Activated naive CD8-positive, alpha-beta T cell treated with anti-CD3 and anti-CD28 coated beads, Interleukin-2, amount 10 ng/mL, durations not matched to agents 7 days and 5 days (primary cell): ENCODE measurements at regions not wholly inside any gene's neighbourhood (a gene's known extent, or its start where the extent isn't known, plus 50 kb on each side); places are given as distances from the start of the nearest gene placed in this dataset.
"Not testable (repeated sequence)": the region's sequence is repeated elsewhere in the genome, so short reads cannot be mapped to it uniquely, and the experiment has no call there.

ENCODE experiments used
- ATAC-seq: fragments of 150-1000 bp; cut with Tn5 transposase; one replicate; pipeline ENCODE4 v1.10.0; 2021; ENCODE audit warnings: low read depth, moderate library complexity
- POLR2A ChIA-PET: fragments of 350-600 bp; sonication (Branson Sonifier 250); formaldehyde crosslinking; loops from one replicate; lab custom pipeline; 2021; ENCODE audit warnings: antibody characterized with exemption; lab: Charles Lee
- DNase-seq: peaks from one replicate; pipeline ENCODE4 v3.0.0; 2021
- H3K27ac Mint-ChIP-seq: one replicate; pipeline ENCODE4 v1.8.0; 2022; ENCODE audit warnings: mild to moderate bottlenecking, mixed read lengths
- H3K27me3 Mint-ChIP-seq: one replicate; pipeline ENCODE4 v1.8.0; 2022; ENCODE audit warnings: mild to moderate bottlenecking, moderate library complexity, mixed read lengths
- H3K36me3 Mint-ChIP-seq: one replicate; pipeline ENCODE4 v1.8.0; 2021; ENCODE audit warnings: mild to moderate bottlenecking, mixed read lengths
- H3K4me1 Mint-ChIP-seq: one replicate; pipeline ENCODE4 v1.8.0; 2021; ENCODE audit warnings: mixed read lengths
- H3K4me3 Mint-ChIP-seq: one replicate; pipeline ENCODE4 v1.8.0; 2022; ENCODE audit warnings: mild to moderate bottlenecking, moderate library complexity, mixed read lengths
- H3K9me3 Mint-ChIP-seq: one replicate; pipeline ENCODE4 v1.8.0; 2021; ENCODE audit warnings: mixed read lengths

DNA sequence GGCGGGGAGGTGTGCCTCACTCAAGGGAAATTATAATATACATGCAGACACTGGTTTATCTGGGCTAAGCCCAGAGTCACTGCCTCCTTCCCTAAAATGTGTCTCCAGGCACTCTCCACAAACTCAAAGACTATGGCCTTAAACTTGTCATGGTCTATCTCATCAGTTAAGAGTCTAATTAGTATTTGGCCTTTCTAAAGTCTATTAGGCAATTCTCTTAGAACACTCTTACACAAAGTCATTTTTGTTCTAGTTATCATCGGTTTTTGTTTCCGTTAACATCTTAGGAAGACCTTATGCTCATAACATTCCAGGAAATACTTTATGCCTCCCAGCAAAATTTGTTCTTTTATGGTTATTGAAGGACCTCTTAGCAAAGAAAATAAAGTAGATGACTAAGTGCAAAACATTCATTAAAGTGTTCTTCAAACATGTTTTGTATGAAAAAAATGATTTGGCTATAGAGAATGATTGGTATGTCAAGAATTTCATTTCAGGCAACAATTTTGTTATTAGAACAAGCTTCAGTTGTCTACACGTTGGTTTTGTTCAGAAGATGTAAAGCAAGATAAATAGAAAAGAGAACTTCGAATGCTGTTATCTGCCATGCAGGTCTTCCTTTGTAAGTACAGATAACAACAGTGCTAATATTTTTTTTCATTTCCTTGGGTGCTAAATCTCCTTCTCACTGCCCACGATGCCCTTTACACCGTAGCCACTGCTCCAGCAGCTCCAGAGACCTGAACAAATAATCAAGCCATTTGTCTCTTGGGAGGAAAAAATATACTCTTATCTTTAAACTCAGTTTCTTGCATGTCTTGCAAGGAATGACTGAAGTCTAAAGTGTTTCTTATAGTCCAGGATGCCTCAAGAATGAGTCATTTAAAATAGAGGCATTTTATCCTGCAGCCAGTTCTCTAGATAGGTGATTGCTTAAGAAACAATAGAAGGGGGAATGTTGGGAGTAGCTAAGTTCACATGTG lies 170.4 kb downstream of the HTR1B start:
- no peak overlapping the region for H3K27ac Mint-ChIP-seq
- DNase-seq (no peak), ATAC-seq (no peak)
- no peak overlapping the region for H3K4me3 Mint-ChIP-seq
- POLR2A ChIA-PET = no interaction called here
- no peaks in the 10 kb centered on the region for H3K27me3 Mint-ChIP-seq
- H3K9me3 Mint-ChIP-seq = no peaks in the 10 kb centered on the region
- no peaks in the 10 kb centered on the region for H3K36me3 Mint-ChIP-seq
- H3K4me1 Mint-ChIP-seq = no peaks in the 10 kb centered on the region

DNA sequence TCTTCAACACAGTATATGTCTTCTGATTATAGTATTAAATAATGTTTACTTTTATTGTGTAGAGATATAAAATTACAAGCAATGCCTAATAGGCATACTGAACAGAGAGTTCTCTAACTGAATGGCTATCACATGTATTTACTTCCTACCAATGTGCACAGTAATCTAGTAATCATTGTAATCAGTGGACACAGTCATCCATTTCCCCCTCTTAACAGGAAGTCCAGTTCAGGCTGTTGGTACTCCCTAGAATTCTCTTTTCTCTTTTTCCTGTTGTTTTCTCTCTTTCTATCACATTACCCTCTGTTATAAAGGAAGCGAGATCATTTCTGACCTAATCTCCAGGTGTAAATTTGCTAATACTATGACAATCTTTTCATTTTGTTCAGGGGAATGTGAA lies 172.5 kb downstream of the HTR1B start:
- no peaks in the 10 kb centered on the region for H3K9me3 Mint-ChIP-seq
- H3K36me3 Mint-ChIP-seq = no peaks in the 10 kb centered on the region
- H3K4me1 Mint-ChIP-seq = no peaks in the 10 kb centered on the region
- POLR2A ChIA-PET = no interaction called here
- H3K27ac Mint-ChIP-seq = no peak overlapping the region
- no peak for DNase-seq
- ATAC-seq = no peak
- H3K27me3 Mint-ChIP-seq = no peaks in the 10 kb centered on the region
- H3K4me3 Mint-ChIP-seq = no peak overlapping the region

DNA sequence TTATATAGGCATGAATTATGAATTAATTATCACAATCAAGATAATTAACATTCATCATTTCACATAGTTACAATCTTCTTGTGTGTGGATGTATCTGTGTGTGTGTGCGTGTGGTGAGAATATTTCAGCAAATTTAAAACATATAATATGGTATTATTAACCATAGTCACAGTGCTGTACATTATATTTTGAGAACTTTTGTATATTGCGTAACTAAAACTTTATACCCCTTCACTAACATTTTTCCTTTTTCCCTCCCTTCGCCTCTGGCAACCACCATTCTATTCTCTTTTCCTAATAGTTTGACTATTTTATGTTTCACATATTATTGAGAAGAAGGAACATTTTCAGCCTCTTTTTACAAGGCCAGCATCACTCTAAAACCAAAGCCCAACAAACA lies 176.8 kb downstream of the HTR1B start:
- no peaks in the 10 kb centered on the region for H3K36me3 Mint-ChIP-seq
- POLR2A ChIA-PET = no interaction called here
- no peak overlapping the region for H3K27ac Mint-ChIP-seq
- H3K27me3 Mint-ChIP-seq = no peaks in the 10 kb centered on the region
- no peak for ATAC-seq
- no peaks in the 10 kb centered on the region for H3K9me3 Mint-ChIP-seq
- no peaks in the 10 kb centered on the region for H3K4me1 Mint-ChIP-seq
- no peak overlapping the region for H3K4me3 Mint-ChIP-seq
- DNase-seq = no peak

DNA sequence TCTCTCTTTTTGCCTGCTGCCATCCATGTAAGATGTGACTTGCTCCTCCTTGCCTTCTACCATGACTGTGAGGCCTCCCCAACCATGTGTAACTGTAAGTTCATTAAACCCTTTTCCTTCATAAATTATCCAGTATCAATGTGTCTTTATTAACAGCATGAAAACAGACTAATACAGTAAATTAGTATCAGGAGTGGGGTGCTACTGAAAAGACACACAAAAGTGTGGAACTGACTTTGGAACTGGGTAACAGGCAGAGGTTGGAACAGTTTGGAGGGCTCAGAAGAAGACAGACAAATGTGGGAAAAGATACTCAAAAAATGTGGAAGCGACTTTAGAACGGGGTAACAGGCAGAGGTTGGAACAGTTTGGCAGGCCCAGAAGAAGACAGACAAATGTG lies 189.4 kb downstream of the HTR1B start:
- no peaks in the 10 kb centered on the region for H3K4me1 Mint-ChIP-seq
- ATAC-seq (no peak), DNase-seq (no peak)
- H3K36me3 Mint-ChIP-seq = no peaks in the 10 kb centered on the region
- POLR2A ChIA-PET = no interaction called here
- H3K27ac Mint-ChIP-seq = no peak overlapping the region
- no peaks in the 10 kb centered on the region for H3K27me3 Mint-ChIP-seq
- H3K9me3 Mint-ChIP-seq = peaks cover 9% of the 10 kb centered on the region
- no peak overlapping the region for H3K4me3 Mint-ChIP-seq

DNA sequence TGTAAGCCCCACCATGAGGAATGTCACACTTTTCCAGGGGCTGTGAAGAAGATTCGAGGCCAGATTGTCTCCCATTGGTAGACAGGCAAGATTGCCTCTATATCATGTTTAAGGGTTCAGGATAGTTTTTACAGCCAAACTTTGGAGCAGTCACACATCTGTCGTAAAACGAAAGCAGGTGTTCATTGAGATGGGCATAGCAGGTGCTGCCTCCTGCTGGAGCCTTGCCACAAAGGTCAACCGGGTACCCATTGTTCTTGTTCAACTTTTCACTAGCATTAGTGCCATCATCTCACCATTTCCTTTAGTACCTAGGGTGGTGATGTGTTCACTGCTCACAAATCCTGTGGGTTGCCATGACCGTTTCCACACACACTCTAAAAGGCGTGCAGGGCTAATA lies 198.3 kb downstream of the HTR1B start:
- no peaks in the 10 kb centered on the region for H3K36me3 Mint-ChIP-seq
- H3K4me1 Mint-ChIP-seq = no peaks in the 10 kb centered on the region
- peaks cover 1% of the 10 kb centered on the region for H3K9me3 Mint-ChIP-seq
- H3K4me3 Mint-ChIP-seq = no peak overlapping the region
- H3K27ac Mint-ChIP-seq = no peak overlapping the region
- DNase-seq (no peak), ATAC-seq (no peak)
- H3K27me3 Mint-ChIP-seq = no peaks in the 10 kb centered on the region
- POLR2A ChIA-PET = no interaction called here

DNA sequence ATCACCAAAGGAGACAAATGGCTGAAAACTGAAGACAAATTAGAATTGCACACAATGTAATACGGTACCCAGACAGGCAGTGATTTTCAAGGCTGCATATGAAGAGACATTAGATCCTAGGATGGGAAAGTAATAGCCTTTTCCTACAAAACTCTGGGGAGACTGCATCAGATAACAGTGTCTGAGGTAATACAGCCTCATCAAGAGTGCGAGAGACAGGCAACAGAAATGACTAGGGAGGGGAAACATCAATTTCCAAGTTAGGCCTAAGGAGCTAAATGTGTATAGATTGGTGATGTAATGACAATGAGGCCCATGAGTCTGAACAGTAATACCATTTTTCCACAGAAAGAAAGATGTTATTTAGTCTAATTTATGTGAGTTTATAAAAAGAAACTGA lies 200.3 kb downstream of the HTR1B start:
- H3K9me3 Mint-ChIP-seq = peaks cover 1% of the 10 kb centered on the region

DNA sequence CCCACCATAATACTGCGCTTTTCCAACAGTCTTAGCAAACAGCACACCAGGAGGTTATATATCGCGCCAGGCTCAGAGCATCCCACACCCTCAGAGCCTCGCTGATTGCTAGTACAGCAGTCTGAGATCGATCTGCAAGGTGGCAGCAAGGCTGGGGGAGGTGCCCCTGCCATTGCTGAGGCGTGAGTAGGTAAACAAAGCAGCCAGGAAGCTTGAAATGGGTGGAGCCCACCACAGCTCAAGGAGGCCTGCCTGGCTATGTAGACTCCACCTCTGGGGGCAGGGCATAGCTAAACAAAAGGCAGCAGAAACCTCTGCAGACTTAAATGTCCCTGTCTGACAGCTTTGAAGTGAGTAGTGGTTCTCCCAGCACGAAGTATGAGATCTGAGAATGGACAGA lies 211.5 kb downstream of the HTR1B start:
- H3K27ac Mint-ChIP-seq, H3K27me3 Mint-ChIP-seq, POLR2A ChIA-PET, H3K4me1 Mint-ChIP-seq, ATAC-seq, H3K36me3 Mint-ChIP-seq, H3K4me3 Mint-ChIP-seq, DNase-seq: not testable (repeated sequence)
- peaks cover 13% of the 10 kb centered on the region for H3K9me3 Mint-ChIP-seq

More for the DNA sequence above, 200.3 kb downstream of the HTR1B start:
- no peak overlapping the region for H3K27ac Mint-ChIP-seq
- H3K4me3 Mint-ChIP-seq = no peak overlapping the region
- H3K36me3 Mint-ChIP-seq = no peaks in the 10 kb centered on the region
- no peak for DNase-seq
- H3K4me1 Mint-ChIP-seq = no peaks in the 10 kb centered on the region
- H3K27me3 Mint-ChIP-seq = no peaks in the 10 kb centered on the region
- ATAC-seq = no peak
- POLR2A ChIA-PET = no interaction called here

DNA sequence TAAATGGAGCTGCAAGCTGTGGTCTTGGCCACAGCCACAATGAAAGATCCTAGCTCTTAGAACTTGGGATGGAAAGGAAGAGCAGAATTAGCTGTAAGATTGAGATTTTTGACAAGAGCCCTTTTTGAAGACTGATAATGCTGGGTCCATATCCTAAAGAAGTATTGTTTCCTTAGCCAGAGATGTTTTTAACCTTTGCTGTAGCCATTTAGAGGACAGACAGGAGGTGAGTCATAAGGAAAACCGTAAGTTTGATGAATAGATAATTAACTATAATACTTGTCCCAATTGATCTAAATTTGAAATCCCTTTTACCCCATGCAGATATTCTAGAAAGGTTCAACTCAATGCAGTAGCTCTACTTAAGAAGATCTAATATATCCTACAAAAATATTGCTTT lies 213.7 kb downstream of the HTR1B start:
- POLR2A ChIA-PET = no interaction called here
- H3K27ac Mint-ChIP-seq = no peak overlapping the region
- no peaks in the 10 kb centered on the region for H3K36me3 Mint-ChIP-seq
- H3K27me3 Mint-ChIP-seq = no peaks in the 10 kb centered on the region
- DNase-seq = no peak
- ATAC-seq = no peak
- no peak overlapping the region for H3K4me3 Mint-ChIP-seq
- H3K9me3 Mint-ChIP-seq = peaks cover 10% of the 10 kb centered on the region
- H3K4me1 Mint-ChIP-seq = no peaks in the 10 kb centered on the region

DNA sequence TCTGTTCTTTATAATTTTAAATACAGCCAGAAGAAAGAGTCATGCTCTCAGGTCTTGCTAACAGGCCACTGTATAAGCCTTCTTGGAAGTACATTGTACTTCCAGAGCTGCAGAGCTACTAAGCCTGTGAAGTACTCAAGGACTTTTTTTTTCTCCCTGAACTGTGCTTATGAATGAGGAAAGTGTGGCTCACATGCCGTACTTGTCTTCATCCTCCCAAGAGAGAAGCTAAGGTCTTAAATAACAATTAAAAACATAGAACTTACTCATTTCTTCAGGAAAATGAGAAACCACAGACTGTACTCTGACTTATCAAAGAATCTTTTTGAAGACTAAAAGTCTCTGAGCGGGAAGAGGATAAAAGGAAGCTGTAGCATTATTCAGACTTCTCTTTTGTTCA lies 218.3 kb downstream of the HTR1B start:
- H3K36me3 Mint-ChIP-seq = no peaks in the 10 kb centered on the region

DNA sequence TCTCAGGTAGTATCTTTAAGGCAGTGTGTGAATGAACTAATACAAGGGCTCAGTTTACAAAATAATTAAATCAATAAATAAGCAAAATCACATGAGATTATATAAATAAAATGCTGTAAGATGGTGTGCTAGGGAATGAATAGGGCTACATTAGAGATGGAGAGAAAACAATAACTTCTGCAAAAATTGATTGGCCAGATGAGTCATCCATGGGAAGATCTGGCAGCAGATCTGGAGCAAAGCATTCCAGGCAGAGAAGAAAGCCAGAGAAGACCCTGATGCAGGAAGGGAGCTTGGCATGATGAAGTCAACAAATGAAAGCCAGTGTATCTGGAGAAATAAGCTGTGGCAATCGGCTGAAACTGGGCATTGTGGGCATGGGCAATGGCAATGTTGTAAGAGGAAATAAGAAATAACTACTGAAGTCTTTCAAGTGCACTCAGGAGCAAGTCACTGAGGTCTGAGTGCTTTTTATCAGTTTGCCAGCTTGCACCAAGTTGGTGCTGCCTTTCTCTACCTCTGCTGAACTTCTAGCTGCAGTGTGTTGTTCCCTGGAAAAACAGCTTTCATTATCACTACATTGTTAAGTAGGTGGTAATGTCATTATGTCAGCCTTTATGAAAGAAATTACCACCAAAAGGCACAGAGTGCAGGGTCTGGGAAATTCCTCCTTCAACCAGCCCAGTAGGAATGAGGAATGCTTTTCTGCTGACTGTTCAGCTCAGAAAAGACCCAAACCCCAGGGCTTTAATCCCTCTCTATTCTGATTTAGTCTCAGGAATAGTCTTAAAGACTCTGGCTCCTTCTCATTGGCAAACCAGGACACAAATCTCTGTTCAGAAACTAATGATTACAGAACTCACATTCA lies 231.6 kb downstream of the HTR1B start:
- Mint-ChIP-seq H3K4me3 (no peak overlapping the region), H3K9me3 (no peaks in the 10 kb centered on the region), H3K27me3 (no peaks in the 10 kb centered on the region), H3K27ac (no peak overlapping the region), H3K4me1 (no peaks in the 10 kb centered on the region), H3K36me3 (no peaks in the 10 kb centered on the region)
- ATAC-seq = no peak
- POLR2A ChIA-PET = no interaction called here
- DNase-seq = no peak

More for the DNA sequence above, 218.3 kb downstream of the HTR1B start:
- POLR2A ChIA-PET = no interaction called here
- Mint-ChIP-seq H3K4me1 (no peaks in the 10 kb centered on the region), H3K27me3 (no peaks in the 10 kb centered on the region), H3K27ac (no peak overlapping the region), H3K4me3 (no peak overlapping the region), H3K9me3 (peaks cover 1% of the 10 kb centered on the region)
- no peak for ATAC-seq
- no peak for DNase-seq

DNA sequence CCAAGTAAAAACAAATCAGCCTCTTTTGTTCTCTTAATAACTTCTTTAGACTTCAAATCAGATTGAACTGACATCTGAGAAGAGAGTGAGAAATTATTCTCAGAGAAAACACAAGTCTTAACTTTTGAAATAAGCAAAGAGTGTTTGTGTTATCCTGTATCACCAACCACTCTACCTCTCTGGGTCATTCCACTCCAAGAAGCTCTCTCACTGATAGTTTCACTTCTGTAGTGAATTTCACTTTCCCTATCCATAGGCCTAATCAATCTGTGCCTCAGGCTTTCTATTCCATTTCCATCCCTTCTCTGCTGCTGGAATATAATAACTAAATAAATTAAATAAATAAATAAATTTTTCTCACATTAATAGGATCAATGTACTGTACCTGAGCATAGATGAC lies 235.0 kb downstream of the HTR1B start:
- Mint-ChIP-seq H3K36me3 (no peaks in the 10 kb centered on the region), H3K27me3 (no peaks in the 10 kb centered on the region), H3K9me3 (no peaks in the 10 kb centered on the region), H3K4me1 (no peaks in the 10 kb centered on the region), H3K27ac (no peak overlapping the region), H3K4me3 (no peak overlapping the region)
- ATAC-seq (no peak), DNase-seq (no peak)
- POLR2A ChIA-PET = no interaction called here

DNA sequence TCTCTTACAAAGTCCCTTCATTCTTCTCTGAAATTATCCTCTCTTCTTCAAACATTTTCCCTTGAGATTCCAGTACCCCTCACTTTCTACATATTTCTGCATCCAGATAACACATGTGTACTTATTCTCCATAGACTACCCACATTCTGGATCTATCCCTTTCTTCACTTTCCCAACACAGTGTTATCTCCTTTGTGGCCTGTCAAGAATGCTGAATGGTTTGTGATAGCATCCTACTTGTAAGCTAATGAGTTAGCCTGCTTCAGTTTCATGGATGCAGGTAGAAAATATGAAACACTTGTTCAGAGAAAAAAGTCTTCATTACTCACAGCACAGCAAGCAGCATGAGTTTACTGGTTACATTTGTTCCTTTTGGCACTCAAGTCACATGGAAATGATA lies 245.4 kb downstream of the HTR1B start:
- H3K27ac Mint-ChIP-seq = no peak overlapping the region
- no peak overlapping the region for H3K4me3 Mint-ChIP-seq
- ATAC-seq (no peak), DNase-seq (no peak)
- H3K4me1 Mint-ChIP-seq = no peaks in the 10 kb centered on the region
- POLR2A ChIA-PET = no interaction called here
- no peaks in the 10 kb centered on the region for H3K36me3 Mint-ChIP-seq
- H3K9me3 Mint-ChIP-seq = peaks cover 7% of the 10 kb centered on the region
- H3K27me3 Mint-ChIP-seq = no peaks in the 10 kb centered on the region

DNA sequence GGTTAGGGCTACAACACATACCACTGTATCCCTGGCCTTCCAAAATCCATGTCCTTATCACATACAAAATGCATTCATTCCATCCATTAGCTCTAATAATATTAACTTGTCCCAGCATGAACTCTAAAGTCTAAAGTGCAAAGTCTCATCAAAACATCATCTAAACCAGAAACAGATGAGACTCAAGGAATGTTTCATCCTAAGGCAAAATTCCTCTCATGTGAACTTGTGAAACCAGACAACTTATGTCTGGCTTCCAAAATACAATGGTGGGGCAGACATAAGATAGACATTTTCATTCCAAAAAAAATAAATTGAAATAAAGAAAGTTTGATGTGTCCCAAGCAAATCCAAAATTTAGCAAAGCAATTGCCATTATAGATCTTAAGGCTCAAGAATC lies 257.4 kb downstream of the HTR1B start:
- no peaks in the 10 kb centered on the region for H3K4me1 Mint-ChIP-seq
- ATAC-seq (no peak), DNase-seq (no peak)
- H3K27ac Mint-ChIP-seq = no peak overlapping the region
- POLR2A ChIA-PET = no interaction called here
- H3K4me3 Mint-ChIP-seq = no peak overlapping the region
- no peaks in the 10 kb centered on the region for H3K27me3 Mint-ChIP-seq
- no peaks in the 10 kb centered on the region for H3K36me3 Mint-ChIP-seq
- H3K9me3 Mint-ChIP-seq = no peaks in the 10 kb centered on the region

DNA sequence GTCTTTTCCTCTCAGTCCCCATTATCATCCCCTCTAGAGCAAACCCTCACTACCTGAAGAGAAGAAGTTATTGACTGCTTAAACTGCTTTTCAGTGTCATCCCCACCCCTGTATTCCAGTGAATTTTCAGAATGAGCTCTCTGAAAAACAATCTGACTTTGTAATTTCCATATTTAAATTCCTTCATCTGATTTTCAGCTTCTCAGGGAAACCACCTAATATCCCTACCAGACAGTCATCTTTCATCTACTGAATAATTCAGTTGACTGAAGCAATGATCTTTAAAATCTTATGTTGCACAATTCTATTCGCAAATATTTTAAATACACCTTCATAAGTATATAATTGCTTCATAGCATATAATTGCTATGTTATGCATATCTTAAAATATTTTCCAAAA lies 258.7 kb downstream of the HTR1B start:
- no peaks in the 10 kb centered on the region for H3K4me1 Mint-ChIP-seq
- H3K36me3 Mint-ChIP-seq = no peaks in the 10 kb centered on the region
- no peaks in the 10 kb centered on the region for H3K27me3 Mint-ChIP-seq
- H3K9me3 Mint-ChIP-seq = no peaks in the 10 kb centered on the region
- no peak overlapping the region for H3K4me3 Mint-ChIP-seq
- POLR2A ChIA-PET = no interaction called here
- no peak for DNase-seq
- H3K27ac Mint-ChIP-seq = no peak overlapping the region
- no peak for ATAC-seq
